Body of pancreas (tissue), 4 donors: ENCODE measurements at regions not wholly inside any gene's neighbourhood (a gene's known extent, or its start where the extent isn't known, plus 50 kb on each side); places are given as distances from the start of the nearest gene placed in this dataset.

Experiments
- CTCF ChIP-seq, 7 experiments: fragments of 450-650 bp in 4 of 7; fragments of 200-600 bp in 3 of 7; sonication (generic) in 3 of 7; IDR thresholded peaks; one replicate each; pipeline ENCODE4 v1.5.1; 2016 to 2019; ENCODE audit warnings: antibody characterized with exemption in 7 of 7
- POLR2A ChIP-seq, 3 donors: fragments of 450-650 bp; IDR thresholded peaks; one replicate each; pipeline ENCODE4 v1.6.1; 2016; ENCODE audit warnings: antibody characterized with exemption in 3 of 3, mild to moderate bottlenecking in 2 of 3

GRCh38 chr1:125086611-125087010 lies 3901.8 kb downstream of the SRGAP2C start:
- no peak for TF ChIP-seq CTCF (IDR thresholded peaks at IDR 0.05)
- TF ChIP-seq POLR2A (IDR thresholded peaks at IDR 0.05), result no peak
